ENCODE measurements at regions not wholly inside any gene's neighbourhood (a gene's known extent, or its start where the extent isn't known, plus 50 kb on each side); places are given as distances from the start of the nearest gene placed in this dataset.

DNA sequence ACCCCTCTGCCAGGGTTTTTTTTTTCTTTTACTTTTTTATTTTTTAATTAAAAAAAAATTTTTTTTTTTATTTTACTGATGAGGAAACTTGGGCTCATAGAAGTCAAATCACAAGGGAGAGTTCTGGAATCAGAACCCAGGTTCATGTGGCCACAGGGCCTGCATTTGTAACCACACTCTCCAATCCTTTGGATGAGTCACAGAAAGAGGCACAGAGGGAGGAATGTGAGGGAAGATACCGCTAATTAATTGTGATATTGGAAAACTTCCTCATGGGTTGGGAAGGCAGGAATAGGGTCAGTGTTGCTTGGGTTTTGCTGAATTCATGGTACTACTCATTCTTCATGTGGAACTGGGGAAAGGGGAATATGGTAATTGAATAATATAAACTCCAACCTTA is 132.9 kb upstream of the SLC6A11 start (continued):
- TF ChIP-seq, protein P1, sequence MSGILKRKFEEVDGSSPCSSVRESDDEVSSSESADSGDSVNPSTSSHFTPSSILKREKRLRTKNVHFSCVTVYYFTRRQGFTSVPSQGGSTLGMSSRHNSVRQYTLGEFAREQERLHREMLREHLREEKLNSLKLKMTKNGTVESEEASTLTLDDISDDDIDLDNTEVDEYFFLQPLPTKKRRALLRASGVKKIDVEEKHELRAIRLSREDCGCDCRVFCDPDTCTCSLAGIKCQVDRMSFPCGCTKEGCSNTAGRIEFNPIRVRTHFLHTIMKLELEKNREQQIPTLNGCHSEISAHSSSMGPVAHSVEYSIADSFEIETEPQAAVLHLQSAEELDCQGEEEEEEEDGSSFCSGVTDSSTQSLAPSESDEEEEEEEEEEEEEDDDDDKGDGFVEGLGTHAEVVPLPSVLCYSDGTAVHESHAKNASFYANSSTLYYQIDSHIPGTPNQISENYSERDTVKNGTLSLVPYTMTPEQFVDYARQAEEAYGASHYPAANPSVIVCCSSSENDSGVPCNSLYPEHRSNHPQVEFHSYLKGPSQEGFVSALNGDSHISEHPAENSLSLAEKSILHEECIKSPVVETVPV (CRISPR knock-in tag; IDR thresholded peaks at IDR 0.05) = no peak
- TF ChIP-seq PPARA (CRISPR knock-in tag; IDR thresholded peaks at IDR 0.05; ENCODE audit: borderline replicate concordance) (no peak), TOX (CRISPR knock-in tag; IDR thresholded peaks at IDR 0.05; ENCODE audit: borderline replicate concordance) (no peak)
- TF ChIP-seq, protein P2, sequence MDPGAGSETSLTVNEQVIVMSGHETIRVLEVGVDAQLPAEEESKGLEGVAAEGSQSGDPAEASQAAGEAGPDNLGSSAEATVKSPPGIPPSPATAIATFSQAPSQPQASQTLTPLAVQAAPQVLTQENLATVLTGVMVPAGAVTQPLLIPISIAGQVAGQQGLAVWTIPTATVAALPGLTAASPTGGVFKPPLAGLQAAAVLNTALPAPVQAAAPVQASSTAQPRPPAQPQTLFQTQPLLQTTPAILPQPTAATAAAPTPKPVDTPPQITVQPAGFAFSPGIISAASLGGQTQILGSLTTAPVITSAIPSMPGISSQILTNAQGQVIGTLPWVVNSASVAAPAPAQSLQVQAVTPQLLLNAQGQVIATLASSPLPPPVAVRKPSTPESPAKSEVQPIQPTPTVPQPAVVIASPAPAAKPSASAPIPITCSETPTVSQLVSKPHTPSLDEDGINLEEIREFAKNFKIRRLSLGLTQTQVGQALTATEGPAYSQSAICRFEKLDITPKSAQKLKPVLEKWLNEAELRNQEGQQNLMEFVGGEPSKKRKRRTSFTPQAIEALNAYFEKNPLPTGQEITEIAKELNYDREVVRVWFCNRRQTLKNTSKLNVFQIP (CRISPR knock-in tag; IDR thresholded peaks at IDR 0.05; ENCODE audit: borderline replicate concordance, low read depth) = no peak

DNA sequence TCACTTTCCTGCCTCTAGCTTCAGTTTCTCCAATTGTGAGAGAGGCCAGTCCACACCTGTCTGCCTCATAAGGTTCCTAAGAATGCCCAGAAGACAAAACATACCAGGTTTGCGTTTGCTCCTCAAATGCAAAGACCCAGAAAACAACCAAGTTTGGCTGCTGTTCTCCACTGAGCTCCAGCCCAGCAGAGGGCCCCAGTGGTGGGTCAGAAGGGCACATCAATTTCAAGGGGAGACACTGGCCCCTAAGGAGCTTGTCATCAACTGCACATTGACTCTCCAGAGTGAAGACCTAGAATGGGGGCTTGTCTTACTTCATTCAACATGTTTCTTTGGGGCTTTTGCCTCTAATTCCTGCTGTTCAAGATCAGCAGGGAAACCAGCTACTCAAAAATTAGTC is 127.9 kb upstream of the SLC6A11 start:
- no peak for ATAC-seq
- TF ChIP-seq ARNTL (CRISPR knock-in tag; IDR thresholded peaks at IDR 0.05; ENCODE audit: borderline replicate concordance, low read depth) (no peak), PPARA (CRISPR knock-in tag; IDR thresholded peaks at IDR 0.05; ENCODE audit: borderline replicate concordance) (no peak), ZC3H10 (CRISPR knock-in tag; IDR thresholded peaks at IDR 0.05) (no peak), CSDC2 (CRISPR knock-in tag; IDR thresholded peaks at IDR 0.05) (no peak), RARB (CRISPR knock-in tag; IDR thresholded peaks at IDR 0.05) (no peak), SNAI2 (CRISPR knock-in tag; IDR thresholded peaks at IDR 0.05) (no peak), BACH2 (CRISPR knock-in tag; IDR thresholded peaks at IDR 0.05; ENCODE audit: borderline replicate concordance) (no peak), ISL1 (CRISPR knock-in tag; IDR thresholded peaks at IDR 0.05) (no peak)
- TF ChIP-seq, protein P1 (CRISPR knock-in tag; IDR thresholded peaks at IDR 0.05) = no peak
- TF ChIP-seq, protein P3, sequence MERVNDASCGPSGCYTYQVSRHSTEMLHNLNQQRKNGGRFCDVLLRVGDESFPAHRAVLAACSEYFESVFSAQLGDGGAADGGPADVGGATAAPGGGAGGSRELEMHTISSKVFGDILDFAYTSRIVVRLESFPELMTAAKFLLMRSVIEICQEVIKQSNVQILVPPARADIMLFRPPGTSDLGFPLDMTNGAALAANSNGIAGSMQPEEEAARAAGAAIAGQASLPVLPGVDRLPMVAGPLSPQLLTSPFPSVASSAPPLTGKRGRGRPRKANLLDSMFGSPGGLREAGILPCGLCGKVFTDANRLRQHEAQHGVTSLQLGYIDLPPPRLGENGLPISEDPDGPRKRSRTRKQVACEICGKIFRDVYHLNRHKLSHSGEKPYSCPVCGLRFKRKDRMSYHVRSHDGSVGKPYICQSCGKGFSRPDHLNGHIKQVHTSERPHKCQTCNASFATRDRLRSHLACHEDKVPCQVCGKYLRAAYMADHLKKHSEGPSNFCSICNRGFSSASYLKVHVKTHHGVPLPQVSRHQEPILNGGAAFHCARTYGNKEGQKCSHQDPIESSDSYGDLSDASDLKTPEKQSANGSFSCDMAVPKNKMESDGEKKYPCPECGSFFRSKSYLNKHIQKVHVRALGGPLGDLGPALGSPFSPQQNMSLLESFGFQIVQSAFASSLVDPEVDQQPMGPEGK (CRISPR knock-in tag; IDR thresholded peaks at IDR 0.05; ENCODE audit: borderline replicate concordance) = no peak

DNA sequence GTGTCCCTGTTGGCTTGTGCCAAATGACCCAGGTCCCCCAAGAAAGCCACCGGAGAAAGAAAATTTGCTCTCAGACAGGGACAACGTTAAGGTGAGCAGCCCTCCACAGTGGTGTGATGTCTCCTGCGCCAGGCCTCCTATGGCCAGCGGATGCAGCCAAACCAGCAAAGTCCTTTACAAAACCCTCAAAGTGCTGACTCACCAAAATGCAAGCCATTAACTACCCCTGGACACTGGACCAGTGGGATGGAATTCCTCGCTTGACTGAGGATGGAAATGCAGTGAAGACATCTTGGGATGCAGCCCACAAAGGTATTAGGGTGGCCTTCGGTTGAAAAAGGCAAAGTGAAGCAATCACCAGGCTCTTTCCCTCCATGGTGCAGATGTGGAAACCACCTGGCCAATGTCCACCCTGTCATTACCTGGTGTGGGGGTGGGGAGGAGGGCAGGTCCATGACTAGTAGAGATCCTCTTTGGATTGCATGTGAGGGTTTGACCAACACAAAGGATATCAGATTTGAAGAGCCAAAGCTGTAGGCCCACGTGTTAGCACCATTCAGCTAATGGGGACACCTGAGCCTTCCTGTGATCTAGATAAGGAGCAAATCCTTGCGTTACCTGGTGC is 127.4 kb upstream of the SLC6A11 start:
- ATAC-seq = no peak
- TF ChIP-seq, protein P2 (CRISPR knock-in tag; IDR thresholded peaks at IDR 0.05; ENCODE audit: borderline replicate concordance, low read depth) = no peak
- no peak for TF ChIP-seq PPARA (CRISPR knock-in tag; IDR thresholded peaks at IDR 0.05; ENCODE audit: borderline replicate concordance)
- TF ChIP-seq, protein P1 (CRISPR knock-in tag; IDR thresholded peaks at IDR 0.05) = no peak
- TF ChIP-seq GLIS3 (CRISPR knock-in tag; IDR thresholded peaks at IDR 0.05) = no peak
- no peak for TF ChIP-seq TOX (CRISPR knock-in tag; IDR thresholded peaks at IDR 0.05; ENCODE audit: borderline replicate concordance)
- TF ChIP-seq, protein P4, sequence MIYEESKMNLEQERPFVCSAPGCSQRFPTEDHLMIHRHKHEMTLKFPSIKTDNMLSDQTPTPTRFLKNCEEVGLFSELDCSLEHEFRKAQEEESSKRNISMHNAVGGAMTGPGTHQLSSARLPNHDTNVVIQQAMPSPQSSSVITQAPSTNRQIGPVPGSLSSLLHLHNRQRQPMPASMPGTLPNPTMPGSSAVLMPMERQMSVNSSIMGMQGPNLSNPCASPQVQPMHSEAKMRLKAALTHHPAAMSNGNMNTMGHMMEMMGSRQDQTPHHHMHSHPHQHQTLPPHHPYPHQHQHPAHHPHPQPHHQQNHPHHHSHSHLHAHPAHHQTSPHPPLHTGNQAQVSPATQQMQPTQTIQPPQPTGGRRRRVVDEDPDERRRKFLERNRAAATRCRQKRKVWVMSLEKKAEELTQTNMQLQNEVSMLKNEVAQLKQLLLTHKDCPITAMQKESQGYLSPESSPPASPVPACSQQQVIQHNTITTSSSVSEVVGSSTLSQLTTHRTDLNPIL (CRISPR knock-in tag; IDR thresholded peaks at IDR 0.05; ENCODE audit: low read depth) = no peak
- no peak for TF ChIP-seq ZFP3 (CRISPR knock-in tag; IDR thresholded peaks at IDR 0.05)
- TF ChIP-seq ZNF565 (CRISPR knock-in tag; conservative IDR thresholded peaks at IDR 0.05; ENCODE audit: low read depth) = no peak
- TF ChIP-seq ARNTL (CRISPR knock-in tag; IDR thresholded peaks at IDR 0.05; ENCODE audit: borderline replicate concordance, low read depth) = no peak
- TF ChIP-seq OSR1 (CRISPR knock-in tag; IDR thresholded peaks at IDR 0.05) = no peak
- no peak for TF ChIP-seq ZNF8 (CRISPR knock-in tag; IDR thresholded peaks at IDR 0.05)
- TF ChIP-seq, protein P5, sequence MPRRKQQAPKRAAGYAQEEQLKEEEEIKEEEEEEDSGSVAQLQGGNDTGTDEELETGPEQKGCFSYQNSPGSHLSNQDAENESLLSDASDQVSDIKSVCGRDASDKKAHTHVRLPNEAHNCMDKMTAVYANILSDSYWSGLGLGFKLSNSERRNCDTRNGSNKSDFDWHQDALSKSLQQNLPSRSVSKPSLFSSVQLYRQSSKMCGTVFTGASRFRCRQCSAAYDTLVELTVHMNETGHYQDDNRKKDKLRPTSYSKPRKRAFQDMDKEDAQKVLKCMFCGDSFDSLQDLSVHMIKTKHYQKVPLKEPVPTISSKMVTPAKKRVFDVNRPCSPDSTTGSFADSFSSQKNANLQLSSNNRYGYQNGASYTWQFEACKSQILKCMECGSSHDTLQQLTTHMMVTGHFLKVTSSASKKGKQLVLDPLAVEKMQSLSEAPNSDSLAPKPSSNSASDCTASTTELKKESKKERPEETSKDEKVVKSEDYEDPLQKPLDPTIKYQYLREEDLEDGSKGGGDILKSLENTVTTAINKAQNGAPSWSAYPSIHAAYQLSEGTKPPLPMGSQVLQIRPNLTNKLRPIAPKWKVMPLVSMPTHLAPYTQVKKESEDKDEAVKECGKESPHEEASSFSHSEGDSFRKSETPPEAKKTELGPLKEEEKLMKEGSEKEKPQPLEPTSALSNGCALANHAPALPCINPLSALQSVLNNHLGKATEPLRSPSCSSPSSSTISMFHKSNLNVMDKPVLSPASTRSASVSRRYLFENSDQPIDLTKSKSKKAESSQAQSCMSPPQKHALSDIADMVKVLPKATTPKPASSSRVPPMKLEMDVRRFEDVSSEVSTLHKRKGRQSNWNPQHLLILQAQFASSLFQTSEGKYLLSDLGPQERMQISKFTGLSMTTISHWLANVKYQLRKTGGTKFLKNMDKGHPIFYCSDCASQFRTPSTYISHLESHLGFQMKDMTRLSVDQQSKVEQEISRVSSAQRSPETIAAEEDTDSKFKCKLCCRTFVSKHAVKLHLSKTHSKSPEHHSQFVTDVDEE (CRISPR knock-in tag; IDR thresholded peaks at IDR 0.05) = no peak
- no peak for TF ChIP-seq ZFP30 (CRISPR knock-in tag; IDR thresholded peaks at IDR 0.05)
- no peak for TF ChIP-seq ZNF70 (CRISPR knock-in tag; IDR thresholded peaks at IDR 0.05)
